Erythroblast (primary cell): ENCODE measurements at regions not wholly inside any gene's neighbourhood (a gene's known extent, or its start where the extent isn't known, plus 50 kb on each side); places are given as distances from the start of the nearest gene placed in this dataset.

Source experiments
- GATA1 ChIP-seq: IDR thresholded peaks from 2 replicates; pipeline ENCODE4 v1.6.1; 2011; ENCODE audit warnings: low read depth, mild to moderate bottlenecking, control low read depth, low read length, moderate library complexity
- POLR2A ChIP-seq: IDR thresholded peaks from 2 replicates; pipeline ENCODE4 v1.6.1; 2011; ENCODE audit warnings: mild to moderate bottlenecking, low read length

- TF ChIP-seq POLR2A (no peak), GATA1 (no peak)
Measured at GRCh38 chr1:192913683-192914082, 104.8 kb downstream of the RGS2 start.
